Umbilical cord (tissue), 1 donor: ENCODE measurements at regions not wholly inside any gene's neighbourhood (a gene's known extent, or its start where the extent isn't known, plus 50 kb on each side); places are given as distances from the start of the nearest gene placed in this dataset.
"Not testable (repeated sequence)": the region's sequence is repeated elsewhere in the genome, so short reads cannot be mapped to it uniquely, and the experiment has no call there.

Source experiments
- DNase-seq: peaks from one replicate; pipeline ENCODE4 v3.0.0-alpha.2; 2015; ENCODE audit warnings: low spot score

DNA sequence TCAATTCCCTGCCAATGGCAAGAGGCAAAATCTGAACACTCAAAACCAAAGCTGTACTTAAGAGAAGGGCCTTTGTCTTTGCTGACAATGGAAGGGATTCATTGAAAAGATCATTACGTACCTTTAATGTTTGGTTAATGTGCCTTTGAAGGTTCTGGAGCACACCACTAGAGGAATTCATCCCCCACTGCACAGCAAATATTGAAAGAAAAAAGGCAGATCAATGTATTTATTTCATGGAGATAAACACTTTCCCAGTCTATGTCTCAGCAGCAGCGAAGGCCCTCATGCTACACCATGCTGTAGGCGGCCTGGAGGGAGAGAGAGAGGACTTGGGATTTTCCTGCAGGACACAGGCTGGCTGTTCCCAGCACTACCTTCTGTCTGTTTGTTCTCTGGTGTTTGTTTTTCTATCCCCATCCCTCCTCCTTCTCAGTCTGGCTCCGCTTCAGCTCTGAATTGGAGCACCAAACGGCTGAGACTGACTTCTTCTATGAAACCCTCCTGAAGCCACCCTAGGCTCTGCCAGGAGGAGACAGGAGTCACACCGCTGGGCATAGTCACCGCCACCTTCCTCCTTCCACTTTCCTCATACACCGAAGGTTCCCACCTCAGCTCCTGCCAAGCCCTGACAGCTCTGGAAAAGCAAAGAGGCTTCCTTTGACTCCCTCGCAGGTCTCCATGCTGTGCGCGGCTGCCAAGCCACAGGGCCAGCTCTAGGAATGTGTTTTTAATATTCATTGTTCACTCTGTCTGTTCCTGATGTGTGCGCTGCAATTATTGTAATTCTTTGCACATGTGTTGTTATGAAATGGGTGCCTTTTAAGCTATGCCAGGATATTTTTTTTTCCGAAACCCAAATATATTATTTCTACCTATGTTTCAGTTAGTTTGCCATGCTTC lies 301.5 kb downstream of the FZD1 start:
- DNase-seq: no peak

GRCh38 chr7:91566402-91566732 lies 302.1 kb downstream of the FZD1 start:
- no peak for DNase-seq

- no peak for DNase-seq
Observed at GRCh38 chr7:91567081-91568012, 303.1 kb downstream of the FZD1 start.

DNA sequence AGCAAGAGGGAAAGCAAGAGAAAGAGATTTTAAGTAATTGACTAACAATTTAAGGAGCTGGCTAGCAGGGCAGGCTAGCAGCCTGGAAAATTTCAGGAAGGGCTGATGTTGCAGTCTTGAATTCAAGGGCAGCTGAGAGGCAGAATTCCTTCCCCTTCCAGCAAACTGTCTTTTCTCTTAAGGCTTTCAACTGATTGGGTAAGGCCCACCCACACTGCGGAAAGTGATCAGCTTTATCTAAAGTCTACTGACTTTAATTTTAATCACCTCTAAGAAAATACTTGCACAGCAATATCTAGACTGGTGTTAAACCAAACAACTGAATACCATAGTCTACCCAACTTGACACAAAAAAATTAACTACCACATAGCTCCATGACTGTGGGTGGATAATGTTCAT lies 303.9 kb downstream of the FZD1 start:
- DNase-seq: no peak

DNA sequence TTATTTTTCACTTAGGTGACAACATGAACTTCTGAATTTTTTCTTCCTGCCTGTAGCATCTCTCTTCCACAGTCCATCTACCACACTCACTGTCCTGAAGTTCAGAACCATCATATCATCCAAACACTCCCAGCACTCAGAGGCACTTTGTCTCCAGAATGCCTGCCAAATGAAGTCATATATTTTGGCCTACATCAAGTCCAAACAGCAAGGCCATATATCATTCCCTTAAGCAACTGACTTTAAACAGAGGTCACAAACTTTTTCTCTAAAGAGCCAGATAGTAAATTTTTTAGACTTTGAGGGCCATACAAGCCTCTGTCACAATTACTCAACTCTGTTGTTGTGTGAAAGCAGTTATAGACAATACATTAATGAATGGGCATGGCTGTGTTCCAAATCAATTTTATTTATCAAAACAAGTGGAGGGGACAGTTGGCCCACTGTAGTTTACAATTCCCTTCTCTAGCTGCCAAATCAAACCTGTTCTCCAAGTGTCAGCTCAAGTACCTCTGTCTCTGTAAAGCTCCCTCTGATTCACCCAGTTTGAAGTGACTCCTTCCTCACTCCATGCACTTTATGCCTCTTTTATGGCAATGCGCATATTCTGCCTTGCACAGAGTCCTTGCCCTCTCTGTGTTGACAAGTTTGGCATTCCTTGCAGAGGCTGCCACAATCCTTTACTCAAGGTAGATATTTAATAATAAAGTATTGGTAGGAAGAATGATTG lies 305.7 kb downstream of the FZD1 start:
- peak; percentile 84 for DNase-seq

- DNase-seq: peak; percentile 76
Observed at GRCh38 chr7:91570560-91570959, 306.3 kb downstream of the FZD1 start.

GRCh38 chr7:91571601-91572000 lies 307.4 kb downstream of the FZD1 start:
- DNase-seq: peak; percentile 24

- DNase-seq: no peak
Observed at GRCh38 chr7:91573405-91573804, 307.1 kb downstream of the MTERF1 start.

- not testable (repeated sequence) for DNase-seq
Observed at GRCh38 chr7:91576459-91576858, 304.0 kb downstream of the MTERF1 start.

- DNase-seq: peak; percentile 78
Observed at GRCh38 chr7:91579837-91580236, 300.7 kb downstream of the MTERF1 start.

GRCh38 chr7:91582799-91583477 lies 297.6 kb downstream of the MTERF1 start:
- DNase-seq: no peak

DNA sequence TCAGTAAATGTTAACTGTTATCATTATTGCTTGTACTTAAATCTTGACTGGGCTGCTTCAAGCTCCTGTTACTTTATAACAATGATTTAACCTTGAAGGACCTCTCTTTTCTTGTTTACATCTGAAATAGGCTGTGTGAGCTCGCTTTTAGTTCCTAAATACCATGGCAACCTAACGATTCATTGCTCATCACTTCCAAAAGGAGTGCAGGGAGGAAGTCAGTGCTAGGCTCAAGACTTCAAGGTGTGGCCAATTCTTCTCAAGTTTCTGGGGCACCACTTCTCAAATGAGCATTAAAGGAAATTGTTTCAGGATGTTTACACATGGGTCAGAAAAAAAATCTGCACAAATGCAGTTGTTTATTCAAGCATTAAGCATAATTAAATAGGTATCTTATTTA lies 284.2 kb downstream of the MTERF1 start:
- no peak for DNase-seq

- DNase-seq: no peak
Observed at GRCh38 chr7:91598791-91599190, 281.7 kb downstream of the MTERF1 start.

- no peak for DNase-seq
Observed at GRCh38 chr7:91600112-91600511, 280.4 kb downstream of the MTERF1 start.

DNA sequence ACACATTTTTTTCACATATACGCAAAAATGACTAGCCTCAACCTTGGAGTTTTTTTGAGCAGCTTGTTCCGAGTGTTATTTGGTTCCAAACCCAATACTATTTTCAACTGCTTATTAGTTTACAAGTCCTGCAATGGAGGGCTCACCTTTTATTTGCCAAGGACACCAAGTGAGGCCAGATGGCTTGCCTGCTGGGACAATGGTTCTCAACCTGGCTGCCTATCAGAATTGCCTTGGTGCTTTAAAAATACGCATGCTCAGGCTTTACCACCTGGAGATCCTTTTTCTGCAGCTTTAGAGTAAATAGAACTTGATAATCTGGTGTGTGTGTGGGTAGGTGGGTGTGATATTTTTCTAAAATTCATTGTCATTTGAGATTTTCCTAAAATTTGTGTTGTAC lies 276.8 kb downstream of the MTERF1 start:
- DNase-seq: no peak

DNA sequence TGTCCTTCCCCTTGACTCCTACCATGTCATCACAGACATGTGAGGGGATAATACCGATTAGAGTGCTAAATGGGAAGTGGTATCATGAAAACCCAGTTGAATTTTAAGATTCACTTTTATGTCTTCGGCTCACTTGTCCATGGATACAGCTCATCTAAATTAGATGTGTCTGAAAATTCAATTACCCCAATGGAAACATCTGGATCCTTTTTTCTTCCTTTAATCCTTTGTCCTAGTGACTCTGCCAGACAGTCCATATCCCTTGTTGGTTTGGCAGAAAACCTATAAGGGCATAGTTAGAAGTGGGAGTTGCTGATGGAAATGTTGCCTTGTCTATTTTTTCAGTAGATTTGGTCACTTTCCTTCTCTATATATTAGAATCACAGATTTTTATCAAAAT lies 271.9 kb downstream of the MTERF1 start:
- DNase-seq: no peak

GRCh38 chr7:91609525-91609924 lies 271.0 kb downstream of the MTERF1 start:
- peak; percentile 27 for DNase-seq

GRCh38 chr7:91614431-91614830 lies 266.1 kb downstream of the MTERF1 start:
- DNase-seq: no peak

GRCh38 chr7:91618776-91619765 lies 261.4 kb downstream of the MTERF1 start:
- DNase-seq: no peak

DNA sequence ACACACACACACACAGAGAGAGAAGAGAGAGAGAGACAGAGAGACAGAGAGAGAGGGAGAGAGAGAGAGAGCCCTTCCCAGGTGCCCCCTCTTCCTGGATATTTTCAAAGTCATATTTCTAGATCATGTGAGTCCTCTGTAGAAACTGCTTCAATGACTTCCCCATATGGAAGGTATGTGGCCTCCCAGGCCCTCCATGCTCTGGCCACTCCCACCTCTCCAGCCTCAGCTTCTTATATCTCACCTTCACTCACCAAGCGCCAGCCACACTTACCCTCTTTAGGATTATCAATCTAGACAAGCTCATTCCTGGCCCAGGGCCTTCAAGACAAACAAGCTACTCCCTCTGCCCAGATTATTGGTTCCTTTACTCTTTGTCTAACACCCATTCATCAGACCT lies 259.7 kb downstream of the MTERF1 start:
- no peak for DNase-seq
